HG02678 (cell line): ENCODE measurements at regions not wholly inside any gene's neighbourhood (a gene's known extent, or its start where the extent isn't known, plus 50 kb on each side); places are given as distances from the start of the nearest gene placed in this dataset.
A peak's percentile ranks its signal among the peaks of the same experiment; 100 is the strongest.

ENCODE experiments used
- ATAC-seq: cut with Tn5 transposase; IDR thresholded peaks from one replicate; pipeline ENCODE4 v1.9.1; 2021; ENCODE audit warnings: mild to moderate bottlenecking, moderate library complexity; ENCODE audit not compliant: unreplicated experiment

- no peak for ATAC-seq
Measured at GRCh38 chr10:1860351-1860750, 123.0 kb upstream of the ADARB2 start.

GRCh38 chr10:1858547-1858946 lies 121.2 kb upstream of the ADARB2 start:
- no peak for ATAC-seq

- ATAC-seq, result no peak
Measured at GRCh38 chr10:1858048-1858447, 120.7 kb upstream of the ADARB2 start.

DNA sequence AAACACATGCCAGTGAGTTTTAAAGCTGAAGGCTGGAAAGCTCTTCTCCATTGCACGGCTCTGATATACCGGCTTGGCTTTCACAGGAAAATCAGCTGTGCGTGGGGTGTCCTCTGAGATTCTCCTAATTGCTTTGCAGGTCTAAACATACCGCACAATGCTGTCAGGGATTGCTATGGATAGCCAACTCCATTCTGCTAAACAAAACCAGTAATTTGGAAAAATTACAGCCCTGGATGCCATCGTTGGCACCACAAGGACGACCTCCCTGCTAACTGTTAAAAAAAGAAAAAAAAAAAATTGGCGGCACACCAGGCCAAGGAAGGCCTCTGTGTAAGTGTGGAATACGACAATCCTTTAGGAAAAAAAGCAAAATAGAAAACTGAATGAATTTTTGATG lies 118.6 kb upstream of the ADARB2 start:
- ATAC-seq, result no peak

DNA sequence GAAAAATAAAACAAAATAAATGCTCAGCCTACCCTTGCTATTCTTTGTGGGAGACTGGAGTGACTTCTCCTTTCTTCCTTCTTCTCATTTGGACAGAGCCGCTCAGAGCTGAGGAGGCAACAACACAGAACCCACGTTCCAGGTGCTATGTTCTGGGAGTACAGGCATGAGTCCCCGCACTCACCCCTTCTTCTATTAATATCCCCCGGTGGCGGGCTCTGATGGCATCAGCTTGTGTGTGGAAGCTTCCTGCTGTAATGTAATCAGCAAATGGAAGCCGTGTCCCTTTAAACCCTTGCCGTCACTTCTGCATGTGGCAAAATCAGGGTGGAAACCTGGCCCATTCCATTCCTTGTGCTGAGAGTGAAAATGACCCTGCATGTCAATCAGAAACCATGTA lies 116.9 kb upstream of the ADARB2 start:
- no peak for ATAC-seq

DNA sequence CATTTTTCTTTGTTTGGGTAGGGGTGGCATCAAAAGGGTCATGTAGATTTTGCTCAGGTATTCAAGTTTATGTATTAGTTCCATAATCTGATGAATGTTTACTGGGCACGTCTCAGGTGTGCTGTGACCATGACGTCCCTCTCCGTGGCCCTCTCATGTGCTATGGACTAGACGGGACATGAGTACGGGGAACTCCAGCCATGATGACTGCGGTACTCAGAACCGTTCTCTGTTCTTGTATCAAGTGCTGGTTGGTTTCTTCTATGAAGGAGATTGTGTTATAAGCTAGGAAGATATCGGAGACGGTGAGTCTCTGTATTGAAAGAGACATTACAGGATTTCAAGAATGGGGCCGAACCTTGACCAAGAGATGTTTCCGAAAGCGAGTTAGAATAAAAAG lies 116.5 kb upstream of the ADARB2 start:
- ATAC-seq, result no peak

DNA sequence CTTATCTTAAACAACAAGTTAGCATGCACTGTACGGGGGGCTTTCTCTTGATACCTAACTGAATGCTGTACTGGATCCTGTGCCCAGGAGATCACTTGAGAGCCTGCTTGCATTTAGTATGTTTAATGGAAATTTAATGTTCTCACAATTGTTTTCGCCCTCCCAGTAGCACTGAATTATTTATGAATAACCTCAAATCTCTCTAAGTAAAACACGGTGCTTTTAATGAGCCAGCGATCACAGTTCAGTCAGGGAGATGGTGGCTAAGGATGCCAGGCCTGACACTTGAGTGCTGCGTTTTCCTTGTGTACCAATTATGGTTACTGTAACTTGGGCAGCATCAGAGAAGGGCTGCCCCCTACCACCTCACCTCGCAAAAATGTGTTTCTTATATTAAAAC lies 115.5 kb upstream of the ADARB2 start:
- ATAC-seq, result no peak

DNA sequence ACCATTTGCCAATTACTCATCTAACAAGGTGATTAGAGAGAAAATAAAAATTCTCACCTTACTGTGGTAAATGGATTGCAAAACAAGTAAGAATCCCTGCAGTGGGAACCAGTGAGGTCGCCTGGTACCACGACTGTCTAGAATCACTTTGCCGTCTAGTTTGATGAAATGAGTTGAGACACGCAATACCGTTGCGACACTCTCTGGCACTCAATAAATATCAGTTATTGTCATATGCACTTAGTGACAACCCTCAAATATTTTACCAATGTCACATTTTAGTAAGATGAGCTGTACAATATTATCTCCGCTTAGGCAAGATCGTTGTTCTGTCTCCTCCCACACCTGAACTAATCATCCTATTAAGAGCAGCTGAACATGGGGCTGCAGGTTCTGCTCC lies 114.4 kb upstream of the ADARB2 start:
- no peak for ATAC-seq

DNA sequence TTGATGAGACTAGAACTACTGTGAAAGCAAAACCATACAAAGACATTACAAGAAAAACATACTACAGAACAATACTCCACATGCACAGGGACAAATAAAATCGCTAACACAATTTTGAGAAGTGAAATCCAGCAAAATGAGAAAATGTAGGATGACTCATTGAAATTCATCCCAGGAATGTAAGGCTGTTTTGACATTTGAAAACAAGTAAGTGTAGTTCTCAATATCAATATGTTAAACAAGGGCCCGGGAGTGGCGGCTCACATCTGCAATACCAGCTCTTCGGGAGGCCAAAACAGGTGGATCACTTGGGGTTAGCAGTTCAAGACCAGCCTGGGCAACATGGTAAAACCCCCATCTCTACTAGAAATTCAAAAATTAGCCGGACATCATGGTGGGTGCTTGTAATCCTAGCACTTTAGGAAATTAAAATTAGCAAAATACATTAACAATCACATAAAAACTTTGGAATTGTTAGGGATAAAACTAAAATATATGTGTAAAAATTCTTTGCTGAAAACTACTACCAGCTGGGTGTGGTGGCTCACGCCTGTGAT lies 113.7 kb upstream of the ADARB2 start:
- no peak for ATAC-seq

DNA sequence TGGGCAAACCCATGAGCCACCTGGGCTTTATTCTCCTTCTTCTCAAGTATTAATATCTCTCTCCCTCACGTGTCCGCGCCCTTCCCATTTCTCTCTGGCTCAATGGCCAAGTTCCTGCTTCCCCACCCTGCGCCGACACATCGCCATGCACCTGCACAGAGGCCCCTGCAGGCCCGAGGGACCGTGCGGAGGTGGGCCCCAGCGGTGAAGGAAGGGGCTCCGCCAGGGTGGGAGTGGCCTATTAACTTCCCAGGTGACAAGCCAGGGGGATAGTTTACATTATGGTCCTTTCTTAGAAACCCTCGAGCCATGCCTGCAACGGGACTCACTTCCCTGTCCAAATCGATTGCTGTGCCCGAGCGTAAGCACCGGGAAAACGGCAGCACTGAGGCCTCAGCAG lies 110.0 kb upstream of the ADARB2 start:
- ATAC-seq, result no peak

GRCh38 chr10:1846032-1846431 lies 108.7 kb upstream of the ADARB2 start:
- ATAC-seq, result no peak

GRCh38 chr10:1841759-1842158 lies 104.4 kb upstream of the ADARB2 start:
- no peak for ATAC-seq

DNA sequence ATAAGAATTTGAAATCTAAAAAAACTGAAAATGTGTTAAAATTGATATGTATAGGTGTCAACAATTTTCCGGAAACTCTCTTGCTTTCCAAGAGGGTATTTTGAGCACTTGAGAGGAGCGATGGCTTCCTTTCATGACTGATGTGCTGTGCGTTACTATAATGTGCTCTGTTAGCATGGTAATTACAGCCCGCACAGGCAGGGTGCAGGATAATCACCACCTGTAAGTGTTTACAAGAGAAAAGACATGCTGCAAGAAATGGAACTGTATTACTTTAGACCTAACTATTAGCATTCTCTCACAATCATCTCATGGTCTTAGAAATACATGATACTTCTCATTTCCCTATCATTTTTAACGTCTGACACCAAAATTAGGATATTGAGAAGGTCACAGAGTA lies 92.4 kb upstream of the ADARB2 start:
- ATAC-seq, result no peak

DNA sequence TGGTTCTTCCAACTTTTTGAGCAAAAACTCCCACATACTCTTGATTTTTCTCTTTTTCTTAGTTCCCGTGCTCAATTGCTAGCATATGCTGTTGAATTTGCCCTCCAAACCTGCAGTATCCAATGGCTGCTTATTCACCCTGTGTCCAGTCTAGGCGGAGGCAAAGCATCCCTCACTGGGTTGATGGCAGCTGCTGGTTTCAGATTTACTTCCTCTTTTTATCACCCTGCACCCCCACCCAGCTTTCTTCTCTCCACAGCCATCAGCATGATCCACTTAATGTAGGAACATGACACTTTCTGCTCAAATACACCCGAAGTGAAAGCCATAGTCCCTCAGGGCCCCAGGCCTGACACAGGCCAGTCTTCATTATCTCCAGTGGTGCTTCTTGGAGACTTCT lies 87.6 kb upstream of the ADARB2 start:
- peak; percentile 75 for ATAC-seq

DNA sequence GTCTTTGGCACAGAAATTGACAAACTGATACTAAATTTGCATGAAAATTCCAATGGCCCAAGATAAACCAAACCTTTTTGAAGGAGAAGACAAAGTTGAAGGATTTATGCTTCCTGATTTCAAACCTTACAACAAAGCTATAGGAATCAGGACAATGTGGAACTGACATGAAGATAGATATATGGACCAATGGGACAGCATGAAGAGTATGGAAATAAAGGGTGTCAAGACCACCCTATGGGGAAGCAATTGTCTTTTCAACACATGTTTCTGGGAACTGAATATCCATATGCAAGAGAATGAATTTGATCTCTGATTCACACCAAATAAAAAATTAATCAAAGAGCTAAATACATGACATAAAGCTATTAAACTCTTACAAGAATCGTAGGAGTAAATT lies 77.2 kb upstream of the ADARB2 start:
- ATAC-seq, result no peak

DNA sequence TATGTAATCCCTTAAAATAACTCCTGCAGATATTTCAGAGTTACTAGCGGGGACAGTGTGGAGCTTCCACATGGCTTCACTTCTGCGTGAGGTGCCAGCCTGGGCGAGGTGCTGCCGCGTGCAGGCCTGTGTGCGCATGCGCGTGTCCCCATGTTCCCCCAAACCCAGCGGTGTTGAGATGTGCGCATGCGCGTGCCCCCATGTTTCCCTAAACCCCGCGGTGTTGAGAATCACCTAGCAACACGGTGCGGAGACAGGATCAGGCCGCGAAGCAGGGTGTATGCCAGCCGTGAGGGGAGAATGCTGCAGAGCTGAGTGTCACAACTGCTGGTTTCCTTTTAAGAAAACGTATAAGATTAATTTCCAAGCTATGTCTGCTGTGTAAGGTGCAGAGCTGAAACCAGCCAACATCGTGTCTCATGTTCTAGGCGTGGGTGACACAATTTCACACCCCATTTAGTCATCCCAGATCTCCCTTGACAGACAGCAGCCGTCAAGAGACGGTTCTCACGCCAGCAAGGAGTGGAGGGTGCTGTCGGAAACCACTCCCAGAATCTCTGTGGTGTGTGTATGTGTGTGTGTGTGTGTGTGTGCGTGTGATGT lies 71.9 kb upstream of the ADARB2 start:
- no peak for ATAC-seq

DNA sequence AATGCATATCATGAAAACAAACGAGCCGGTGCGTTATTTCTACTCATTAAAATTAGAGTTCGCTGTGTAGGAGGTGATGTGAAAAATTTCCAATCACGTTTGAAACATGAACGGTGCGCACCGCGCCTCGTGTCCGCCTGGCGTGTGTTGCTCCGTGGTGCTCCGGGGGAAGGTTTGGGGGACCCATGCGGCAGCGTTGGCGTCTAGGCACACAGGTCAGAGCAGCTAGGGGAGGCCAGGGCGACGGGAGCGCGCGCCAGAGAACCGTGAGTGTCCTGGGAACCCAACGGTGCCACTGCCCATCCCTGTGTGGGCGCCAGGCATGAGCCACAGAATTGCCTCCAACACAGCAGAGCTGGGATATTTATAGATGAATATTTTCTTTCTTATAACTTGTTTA lies 70.6 kb upstream of the ADARB2 start:
- ATAC-seq, result no peak

GRCh38 chr10:1807196-1807595 lies 69.9 kb upstream of the ADARB2 start:
- no peak for ATAC-seq

- no peak for ATAC-seq
Measured at GRCh38 chr10:1802413-1802812, 65.1 kb upstream of the ADARB2 start.

DNA sequence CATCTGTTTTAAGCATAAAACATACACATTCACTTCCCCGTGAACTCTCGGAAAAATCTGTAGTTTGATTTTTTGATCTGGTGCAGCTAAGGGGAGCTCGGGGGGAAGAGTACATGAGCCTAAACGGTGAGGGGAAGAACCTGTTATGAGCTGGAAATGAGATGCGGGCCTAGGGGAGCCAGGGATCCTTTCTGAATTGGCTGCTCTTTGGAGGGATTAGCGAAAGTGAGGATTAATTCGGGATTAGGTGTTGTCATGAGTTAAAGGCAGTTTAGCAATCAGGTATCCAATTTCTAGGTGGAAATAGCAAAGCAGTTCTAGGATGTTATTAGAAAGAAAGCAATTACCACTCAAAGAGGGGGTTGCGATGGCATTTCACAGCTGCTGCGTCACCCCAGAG lies 51.1 kb upstream of the ADARB2 start:
- no peak for ATAC-seq
